ENCODE measurements at regions not wholly inside any gene's neighbourhood (a gene's known extent, or its start where the extent isn't known, plus 50 kb on each side); places are given as distances from the start of the nearest gene placed in this dataset.

DNA sequence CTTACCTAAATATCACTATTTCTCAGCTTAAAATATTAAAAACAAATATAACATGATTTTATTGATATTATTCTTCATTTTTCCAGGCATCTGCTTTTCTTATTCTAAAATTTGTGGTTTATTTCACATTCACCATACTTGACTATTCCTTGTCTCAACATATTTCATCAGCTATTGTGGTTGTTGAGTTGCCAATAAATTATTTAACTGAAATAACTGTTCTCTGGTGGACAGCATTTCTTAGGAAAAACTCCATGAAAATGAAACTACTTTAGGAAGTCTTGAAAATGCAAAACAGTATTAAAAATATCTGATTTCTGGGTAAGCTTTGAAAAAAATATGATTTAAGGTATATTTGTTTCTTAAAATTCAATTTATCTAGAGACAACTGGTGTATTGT lies 122.9 kb upstream of the SEMA3A start (continued):
- TF ChIP-seq, protein P1, sequence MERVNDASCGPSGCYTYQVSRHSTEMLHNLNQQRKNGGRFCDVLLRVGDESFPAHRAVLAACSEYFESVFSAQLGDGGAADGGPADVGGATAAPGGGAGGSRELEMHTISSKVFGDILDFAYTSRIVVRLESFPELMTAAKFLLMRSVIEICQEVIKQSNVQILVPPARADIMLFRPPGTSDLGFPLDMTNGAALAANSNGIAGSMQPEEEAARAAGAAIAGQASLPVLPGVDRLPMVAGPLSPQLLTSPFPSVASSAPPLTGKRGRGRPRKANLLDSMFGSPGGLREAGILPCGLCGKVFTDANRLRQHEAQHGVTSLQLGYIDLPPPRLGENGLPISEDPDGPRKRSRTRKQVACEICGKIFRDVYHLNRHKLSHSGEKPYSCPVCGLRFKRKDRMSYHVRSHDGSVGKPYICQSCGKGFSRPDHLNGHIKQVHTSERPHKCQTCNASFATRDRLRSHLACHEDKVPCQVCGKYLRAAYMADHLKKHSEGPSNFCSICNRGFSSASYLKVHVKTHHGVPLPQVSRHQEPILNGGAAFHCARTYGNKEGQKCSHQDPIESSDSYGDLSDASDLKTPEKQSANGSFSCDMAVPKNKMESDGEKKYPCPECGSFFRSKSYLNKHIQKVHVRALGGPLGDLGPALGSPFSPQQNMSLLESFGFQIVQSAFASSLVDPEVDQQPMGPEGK (CRISPR knock-in tag; IDR thresholded peaks at IDR 0.05; ENCODE audit: borderline replicate concordance), result no peak

DNA sequence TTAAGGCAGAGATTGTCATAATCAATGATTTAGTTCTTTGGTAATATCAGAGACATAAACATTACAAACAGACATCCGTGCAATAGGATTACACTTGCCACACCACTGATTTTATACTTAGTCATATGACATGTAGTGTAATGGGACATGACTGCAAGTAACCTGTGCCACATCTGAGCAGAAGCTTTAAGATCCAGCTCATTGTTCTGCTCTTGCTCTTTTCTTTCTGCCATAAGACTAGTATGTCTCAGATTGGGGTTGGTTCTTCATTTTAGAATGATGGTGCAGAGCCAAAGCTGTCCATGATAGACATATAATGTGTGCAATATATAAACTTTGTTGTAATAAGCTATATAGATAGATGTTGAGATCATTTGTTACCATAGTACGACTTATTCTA lies 119.7 kb upstream of the SEMA3A start:
- TF ChIP-seq TOX (CRISPR knock-in tag; IDR thresholded peaks at IDR 0.05; ENCODE audit: borderline replicate concordance), result no peak
- TF ChIP-seq, protein P2, sequence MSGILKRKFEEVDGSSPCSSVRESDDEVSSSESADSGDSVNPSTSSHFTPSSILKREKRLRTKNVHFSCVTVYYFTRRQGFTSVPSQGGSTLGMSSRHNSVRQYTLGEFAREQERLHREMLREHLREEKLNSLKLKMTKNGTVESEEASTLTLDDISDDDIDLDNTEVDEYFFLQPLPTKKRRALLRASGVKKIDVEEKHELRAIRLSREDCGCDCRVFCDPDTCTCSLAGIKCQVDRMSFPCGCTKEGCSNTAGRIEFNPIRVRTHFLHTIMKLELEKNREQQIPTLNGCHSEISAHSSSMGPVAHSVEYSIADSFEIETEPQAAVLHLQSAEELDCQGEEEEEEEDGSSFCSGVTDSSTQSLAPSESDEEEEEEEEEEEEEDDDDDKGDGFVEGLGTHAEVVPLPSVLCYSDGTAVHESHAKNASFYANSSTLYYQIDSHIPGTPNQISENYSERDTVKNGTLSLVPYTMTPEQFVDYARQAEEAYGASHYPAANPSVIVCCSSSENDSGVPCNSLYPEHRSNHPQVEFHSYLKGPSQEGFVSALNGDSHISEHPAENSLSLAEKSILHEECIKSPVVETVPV (CRISPR knock-in tag; IDR thresholded peaks at IDR 0.05), result no peak
- no peak for ATAC-seq

DNA sequence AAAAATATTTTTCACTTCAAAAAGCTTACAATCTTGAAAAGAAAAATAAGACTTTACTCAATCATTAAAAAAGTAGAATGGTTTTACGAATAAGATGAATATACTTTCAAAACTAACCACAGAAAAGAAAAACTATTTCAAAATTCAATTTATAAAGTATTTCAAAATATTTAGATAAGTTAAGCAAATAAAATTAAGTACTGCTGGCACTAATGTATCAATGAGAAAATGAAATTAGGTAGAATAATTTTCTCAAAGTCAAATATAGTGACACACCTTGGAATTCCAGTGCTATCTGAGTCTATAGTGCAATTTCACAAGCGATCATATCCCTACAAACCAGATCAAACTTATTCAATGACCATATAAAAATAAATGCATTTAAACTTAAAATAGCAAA lies 109.8 kb upstream of the SEMA3A start:
- no peak for ATAC-seq
- TF ChIP-seq OSR1 (CRISPR knock-in tag; IDR thresholded peaks at IDR 0.05), result no peak
- TF ChIP-seq, protein P3, sequence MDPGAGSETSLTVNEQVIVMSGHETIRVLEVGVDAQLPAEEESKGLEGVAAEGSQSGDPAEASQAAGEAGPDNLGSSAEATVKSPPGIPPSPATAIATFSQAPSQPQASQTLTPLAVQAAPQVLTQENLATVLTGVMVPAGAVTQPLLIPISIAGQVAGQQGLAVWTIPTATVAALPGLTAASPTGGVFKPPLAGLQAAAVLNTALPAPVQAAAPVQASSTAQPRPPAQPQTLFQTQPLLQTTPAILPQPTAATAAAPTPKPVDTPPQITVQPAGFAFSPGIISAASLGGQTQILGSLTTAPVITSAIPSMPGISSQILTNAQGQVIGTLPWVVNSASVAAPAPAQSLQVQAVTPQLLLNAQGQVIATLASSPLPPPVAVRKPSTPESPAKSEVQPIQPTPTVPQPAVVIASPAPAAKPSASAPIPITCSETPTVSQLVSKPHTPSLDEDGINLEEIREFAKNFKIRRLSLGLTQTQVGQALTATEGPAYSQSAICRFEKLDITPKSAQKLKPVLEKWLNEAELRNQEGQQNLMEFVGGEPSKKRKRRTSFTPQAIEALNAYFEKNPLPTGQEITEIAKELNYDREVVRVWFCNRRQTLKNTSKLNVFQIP (CRISPR knock-in tag; IDR thresholded peaks at IDR 0.05; ENCODE audit: borderline replicate concordance, low read depth), result no peak
- no peak for TF ChIP-seq TCF4 (CRISPR knock-in tag; IDR thresholded peaks at IDR 0.05; ENCODE audit: borderline replicate concordance)
- peak; percentile 92 for TF ChIP-seq ISL1 (CRISPR knock-in tag; IDR thresholded peaks at IDR 0.05)

DNA sequence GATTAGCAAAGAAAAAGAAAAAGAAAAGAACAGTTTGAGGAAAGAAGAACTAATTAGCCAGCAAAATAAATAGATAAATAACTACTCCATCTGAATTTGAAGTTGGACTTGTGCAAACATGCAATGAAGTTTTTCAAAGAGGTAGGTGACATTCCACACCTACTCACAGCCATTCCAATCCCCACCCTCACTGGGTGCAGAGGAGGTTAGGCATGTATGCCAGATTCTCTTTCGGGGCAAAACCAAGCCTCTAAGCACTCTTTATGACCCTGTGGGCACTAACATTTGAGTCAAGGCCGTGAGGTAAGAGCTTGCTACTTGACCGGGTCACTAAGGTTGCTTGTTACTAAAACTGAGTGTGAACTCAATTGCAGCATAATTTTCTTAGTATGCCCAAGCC lies 108.4 kb upstream of the SEMA3A start:
- TF ChIP-seq, protein P3 (CRISPR knock-in tag; IDR thresholded peaks at IDR 0.05; ENCODE audit: borderline replicate concordance, low read depth), result no peak
- no peak for TF ChIP-seq TCF4 (CRISPR knock-in tag; IDR thresholded peaks at IDR 0.05; ENCODE audit: borderline replicate concordance)
- TF ChIP-seq CSDC2 (CRISPR knock-in tag; IDR thresholded peaks at IDR 0.05), result no peak
- TF ChIP-seq ZC3H10 (CRISPR knock-in tag; IDR thresholded peaks at IDR 0.05), result no peak
- no peak for TF ChIP-seq ZNF565 (CRISPR knock-in tag; conservative IDR thresholded peaks at IDR 0.05; ENCODE audit: low read depth)
- TF ChIP-seq ESRRG (CRISPR knock-in tag; IDR thresholded peaks at IDR 0.05), result no peak
- no peak for TF ChIP-seq ISL1 (CRISPR knock-in tag; IDR thresholded peaks at IDR 0.05)
- no peak for TF ChIP-seq ZNF70 (CRISPR knock-in tag; IDR thresholded peaks at IDR 0.05)
- no peak for ATAC-seq

DNA sequence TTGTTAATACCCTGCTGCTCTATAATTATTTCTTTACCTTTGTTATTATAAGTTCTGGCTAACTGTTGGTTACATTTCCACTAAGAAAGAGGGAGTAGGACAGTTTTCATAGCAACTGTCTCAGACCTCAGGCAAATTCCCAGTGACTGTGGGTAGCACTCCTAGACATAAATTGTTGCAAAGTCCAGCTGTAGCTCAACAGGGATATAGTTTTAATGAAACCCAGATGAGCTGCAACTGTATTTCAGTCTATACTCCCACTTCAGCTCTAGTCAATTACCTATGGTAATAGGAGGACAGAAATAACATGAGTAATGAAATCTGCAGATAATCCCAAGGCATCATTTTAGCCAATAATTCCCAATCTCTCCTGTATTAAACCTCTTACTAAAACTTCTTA lies 103.0 kb upstream of the SEMA3A start:
- peak; percentile 56; the same call in 1 of the 3 replicates for ATAC-seq
- no peak for TF ChIP-seq TCF4 (CRISPR knock-in tag; IDR thresholded peaks at IDR 0.05; ENCODE audit: borderline replicate concordance)
- no peak for TF ChIP-seq BACH2 (CRISPR knock-in tag; IDR thresholded peaks at IDR 0.05; ENCODE audit: borderline replicate concordance)
- no peak for TF ChIP-seq OSR1 (CRISPR knock-in tag; IDR thresholded peaks at IDR 0.05)
- TF ChIP-seq RARB (CRISPR knock-in tag; IDR thresholded peaks at IDR 0.05), result no peak
- TF ChIP-seq, protein P4, sequence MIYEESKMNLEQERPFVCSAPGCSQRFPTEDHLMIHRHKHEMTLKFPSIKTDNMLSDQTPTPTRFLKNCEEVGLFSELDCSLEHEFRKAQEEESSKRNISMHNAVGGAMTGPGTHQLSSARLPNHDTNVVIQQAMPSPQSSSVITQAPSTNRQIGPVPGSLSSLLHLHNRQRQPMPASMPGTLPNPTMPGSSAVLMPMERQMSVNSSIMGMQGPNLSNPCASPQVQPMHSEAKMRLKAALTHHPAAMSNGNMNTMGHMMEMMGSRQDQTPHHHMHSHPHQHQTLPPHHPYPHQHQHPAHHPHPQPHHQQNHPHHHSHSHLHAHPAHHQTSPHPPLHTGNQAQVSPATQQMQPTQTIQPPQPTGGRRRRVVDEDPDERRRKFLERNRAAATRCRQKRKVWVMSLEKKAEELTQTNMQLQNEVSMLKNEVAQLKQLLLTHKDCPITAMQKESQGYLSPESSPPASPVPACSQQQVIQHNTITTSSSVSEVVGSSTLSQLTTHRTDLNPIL (CRISPR knock-in tag; IDR thresholded peaks at IDR 0.05; ENCODE audit: low read depth), result no peak
- TF ChIP-seq ZNF70 (CRISPR knock-in tag; IDR thresholded peaks at IDR 0.05), result no peak
- TF ChIP-seq ZC3H10 (CRISPR knock-in tag; IDR thresholded peaks at IDR 0.05), result no peak
- TF ChIP-seq, protein P5, sequence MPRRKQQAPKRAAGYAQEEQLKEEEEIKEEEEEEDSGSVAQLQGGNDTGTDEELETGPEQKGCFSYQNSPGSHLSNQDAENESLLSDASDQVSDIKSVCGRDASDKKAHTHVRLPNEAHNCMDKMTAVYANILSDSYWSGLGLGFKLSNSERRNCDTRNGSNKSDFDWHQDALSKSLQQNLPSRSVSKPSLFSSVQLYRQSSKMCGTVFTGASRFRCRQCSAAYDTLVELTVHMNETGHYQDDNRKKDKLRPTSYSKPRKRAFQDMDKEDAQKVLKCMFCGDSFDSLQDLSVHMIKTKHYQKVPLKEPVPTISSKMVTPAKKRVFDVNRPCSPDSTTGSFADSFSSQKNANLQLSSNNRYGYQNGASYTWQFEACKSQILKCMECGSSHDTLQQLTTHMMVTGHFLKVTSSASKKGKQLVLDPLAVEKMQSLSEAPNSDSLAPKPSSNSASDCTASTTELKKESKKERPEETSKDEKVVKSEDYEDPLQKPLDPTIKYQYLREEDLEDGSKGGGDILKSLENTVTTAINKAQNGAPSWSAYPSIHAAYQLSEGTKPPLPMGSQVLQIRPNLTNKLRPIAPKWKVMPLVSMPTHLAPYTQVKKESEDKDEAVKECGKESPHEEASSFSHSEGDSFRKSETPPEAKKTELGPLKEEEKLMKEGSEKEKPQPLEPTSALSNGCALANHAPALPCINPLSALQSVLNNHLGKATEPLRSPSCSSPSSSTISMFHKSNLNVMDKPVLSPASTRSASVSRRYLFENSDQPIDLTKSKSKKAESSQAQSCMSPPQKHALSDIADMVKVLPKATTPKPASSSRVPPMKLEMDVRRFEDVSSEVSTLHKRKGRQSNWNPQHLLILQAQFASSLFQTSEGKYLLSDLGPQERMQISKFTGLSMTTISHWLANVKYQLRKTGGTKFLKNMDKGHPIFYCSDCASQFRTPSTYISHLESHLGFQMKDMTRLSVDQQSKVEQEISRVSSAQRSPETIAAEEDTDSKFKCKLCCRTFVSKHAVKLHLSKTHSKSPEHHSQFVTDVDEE (CRISPR knock-in tag; IDR thresholded peaks at IDR 0.05), result no peak
- no peak for TF ChIP-seq CSDC2 (CRISPR knock-in tag; IDR thresholded peaks at IDR 0.05)
- TF ChIP-seq ARNTL (CRISPR knock-in tag; IDR thresholded peaks at IDR 0.05; ENCODE audit: borderline replicate concordance, low read depth), result no peak
- TF ChIP-seq ESRRG (CRISPR knock-in tag; IDR thresholded peaks at IDR 0.05), result no peak
- TF ChIP-seq TOX (CRISPR knock-in tag; IDR thresholded peaks at IDR 0.05; ENCODE audit: borderline replicate concordance), result no peak
- TF ChIP-seq ZFP30 (CRISPR knock-in tag; IDR thresholded peaks at IDR 0.05), result no peak
- no peak for TF ChIP-seq ZFP3 (CRISPR knock-in tag; IDR thresholded peaks at IDR 0.05)
- TF ChIP-seq, protein P3 (CRISPR knock-in tag; IDR thresholded peaks at IDR 0.05; ENCODE audit: borderline replicate concordance, low read depth), result no peak
- TF ChIP-seq SNAI2 (CRISPR knock-in tag; IDR thresholded peaks at IDR 0.05), result no peak
- TF ChIP-seq GLIS3 (CRISPR knock-in tag; IDR thresholded peaks at IDR 0.05), result no peak
